OCI-LY7 (cell line): ENCODE measurements at regions not wholly inside any gene's neighbourhood (a gene's known extent, or its start where the extent isn't known, plus 50 kb on each side); places are given as distances from the start of the nearest gene placed in this dataset.

ENCODE experiments used
- BruUV-seq: library from RNA; stranded (reverse); fragments of 400-500 nt; replicated peaks from 2 replicates; lab custom pipeline; 2021; lab: Mats Ljungman, UMichigan
- CTCF ChIA-PET: fragments of 300-600 bp; sonication (Branson Sonifier 250); formaldehyde crosslinking; loops from one replicate; lab custom pipeline; 2022; ENCODE audit warnings: antibody characterized with exemption; ENCODE audit not compliant: unreplicated experiment; lab: Charles Lee
- POLR2A ChIA-PET: fragments of 300-600 bp; sonication (Branson Sonifier 250); formaldehyde crosslinking; loops from one replicate; lab custom pipeline; 2022; ENCODE audit warnings: antibody characterized with exemption; lab: Charles Lee
- DNase-seq: peaks from one replicate; pipeline ENCODE4 v3.0.0-alpha.2; 2015; ENCODE audit warnings: low spot score
- H2AFZ ChIP-seq: fragments of 200-600 bp; sonication (generic), shearing (Covaris generic); 2 replicates; pipeline ENCODE4 v1.6.1; 2014; ENCODE audit warnings: mild to moderate bottlenecking, antibody characterized with exemption, low read length, moderate library complexity
- H3K27ac ChIP-seq: fragments of 200-600 bp; sonication (generic); 2 replicates; pipeline ENCODE4 v1.5.1; 2014; ENCODE audit warnings: mixed run types, low read depth, mild to moderate bottlenecking, moderate library complexity, low read length, inconsistent platforms; ENCODE audit not compliant: poor library complexity, severe bottlenecking
- H3K36me3 ChIP-seq: fragments of 200-600 bp; sonication (generic); 2 replicates; pipeline ENCODE4 v1.6.1; 2014; ENCODE audit warnings: mild to moderate bottlenecking, antibody characterized with exemption, low read length, moderate library complexity, mixed read lengths; ENCODE audit not compliant: insufficient read depth
- H3K4me1 ChIP-seq: fragments of 200-600 bp; sonication (generic); 2 replicates; pipeline ENCODE4 v1.5.1; 2014; ENCODE audit warnings: mild to moderate bottlenecking, low read length; ENCODE audit not compliant: insufficient read depth, poor library complexity, severe bottlenecking
- H3K4me2 ChIP-seq: fragments of 200-600 bp; sonication (generic); 2 replicates; pipeline ENCODE4 v1.6.1; 2014; ENCODE audit warnings: mild to moderate bottlenecking, low read length
- H3K4me3 ChIP-seq: fragments of 200-600 bp; sonication (generic); 2 replicates; pipeline ENCODE4 v1.5.1; 2014; ENCODE audit warnings: mild to moderate bottlenecking, low read depth, low read length; ENCODE audit not compliant: poor library complexity, severe bottlenecking
- H3K79me2 ChIP-seq: fragments of 200-600 bp; sonication (generic); 2 replicates; pipeline ENCODE4 v1.6.1; 2016; ENCODE audit warnings: low read depth, mild to moderate bottlenecking, low read length, moderate library complexity, mixed read lengths; ENCODE audit not compliant: insufficient read depth
- H3K9me2 ChIP-seq: fragments of 200-600 bp; sonication (generic); 2 replicates; pipeline ENCODE4 v1.6.1; 2016; ENCODE audit warnings: mild to moderate bottlenecking, low read length, mixed read lengths; ENCODE audit not compliant: insufficient read depth
- H3K9me3 ChIP-seq: fragments of 200-600 bp; sonication (generic); 2 replicates; pipeline ENCODE4 v1.6.1; 2014; ENCODE audit warnings: mild to moderate bottlenecking, mixed run types, low read length, mixed read lengths
- H4K20me1 ChIP-seq: fragments of 200-600 bp; sonication (generic); 2 replicates; pipeline ENCODE4 v1.6.1; 2014; ENCODE audit warnings: mild to moderate bottlenecking, antibody characterized with exemption, low read length, moderate library complexity, mixed read lengths; ENCODE audit not compliant: insufficient read depth
- EZH2phosphoT487 ChIP-seq: fragments of 200-600 bp; sonication (generic); IDR thresholded peaks from 2 replicates; pipeline ENCODE4 v1.6.1; 2018; ENCODE audit warnings: low read depth, borderline replicate concordance, mild to moderate bottlenecking, mixed run types, antibody characterized with exemption, low read length, moderate library complexity, mixed read lengths
- intact Hi-C: fragments of 100-400 bp; cut with micrococcal nuclease; formaldehyde crosslinking; loops from one replicate; pipeline ENCODE4 v1.10.0; 2022; ENCODE audit not compliant: unreplicated experiment
- TF ChIP-seq, protein P1 (sequence below): fragments of 200-600 bp; sonication (generic); conservative IDR thresholded peaks from 2 replicates; pipeline ENCODE4 v1.5.1; 2014; ENCODE audit warnings: mild to moderate bottlenecking, antibody characterized with exemption, low read length, moderate library complexity, mixed read lengths

DNA sequence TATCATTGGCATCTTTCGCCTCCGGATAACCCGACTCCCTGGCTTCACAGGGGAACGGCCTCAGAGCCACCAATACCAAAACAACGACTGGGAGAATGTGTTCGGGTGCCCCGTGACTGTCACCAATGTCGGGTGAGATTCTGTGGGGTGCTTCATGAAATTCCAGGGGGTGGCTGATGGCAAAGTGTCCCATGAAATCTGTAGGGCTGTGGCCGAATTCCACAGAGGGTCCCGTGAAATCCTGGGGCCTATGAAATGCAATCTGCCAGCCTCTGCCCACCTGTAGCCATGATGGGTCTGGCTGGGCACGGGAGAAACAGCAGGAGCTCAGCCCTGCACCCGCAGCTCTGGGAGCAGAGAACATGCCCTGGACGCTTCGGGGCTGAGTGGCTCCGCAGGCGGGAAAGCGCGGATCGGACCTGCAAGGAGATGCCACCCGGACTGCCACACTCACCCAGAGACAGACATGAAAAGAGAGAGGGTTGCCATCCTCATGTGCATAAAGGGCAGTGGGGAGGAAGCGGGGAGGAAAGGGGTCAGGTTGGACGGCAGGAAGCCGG, 192.4 kb downstream of the OLFM1 start:
- DNase-seq = no peak

DNA sequence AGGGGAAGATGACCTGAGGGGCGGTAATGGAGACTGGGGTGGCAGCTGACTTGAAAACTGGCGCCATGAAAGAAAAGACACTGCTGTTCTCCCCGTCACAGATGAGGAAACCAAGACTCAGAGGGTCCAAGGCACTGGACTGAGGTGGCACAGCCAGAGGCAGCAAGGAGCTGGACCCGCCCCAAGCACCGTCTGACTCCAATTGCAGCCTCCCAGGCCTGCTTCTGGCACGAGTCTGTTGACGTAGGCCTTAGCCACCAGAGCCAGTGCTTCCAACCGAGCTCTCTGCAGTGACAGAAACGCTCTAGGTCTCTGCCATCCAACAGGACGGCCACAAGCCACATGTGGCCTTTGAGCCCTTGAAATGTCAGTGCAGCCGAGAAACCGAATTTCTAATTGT, 193.2 kb downstream of the OLFM1 start:
- ChIA-PET CTCF (no interaction called here), POLR2A (no interaction called here)
- Histone ChIP-seq H3K4me3 (no peak overlapping the region), H3K36me3 (no peaks in the 10 kb centered on the region), H4K20me1 (no peaks in the 10 kb centered on the region), H3K27ac (no peak overlapping the region), H3K79me2 (no peaks in the 10 kb centered on the region), H3K9me3 (no peaks in the 10 kb centered on the region), H3K9me2 (no peaks in the 10 kb centered on the region), H3K4me2 (no peak overlapping the region), H3K4me1 (no peaks in the 10 kb centered on the region), H2AFZ (no peak overlapping the region)
- intact Hi-C loops = no loop called here
- no TSS peak for BruUV-seq
- TF ChIP-seq EZH2phosphoT487 = no peak
- TF ChIP-seq, protein P1, sequence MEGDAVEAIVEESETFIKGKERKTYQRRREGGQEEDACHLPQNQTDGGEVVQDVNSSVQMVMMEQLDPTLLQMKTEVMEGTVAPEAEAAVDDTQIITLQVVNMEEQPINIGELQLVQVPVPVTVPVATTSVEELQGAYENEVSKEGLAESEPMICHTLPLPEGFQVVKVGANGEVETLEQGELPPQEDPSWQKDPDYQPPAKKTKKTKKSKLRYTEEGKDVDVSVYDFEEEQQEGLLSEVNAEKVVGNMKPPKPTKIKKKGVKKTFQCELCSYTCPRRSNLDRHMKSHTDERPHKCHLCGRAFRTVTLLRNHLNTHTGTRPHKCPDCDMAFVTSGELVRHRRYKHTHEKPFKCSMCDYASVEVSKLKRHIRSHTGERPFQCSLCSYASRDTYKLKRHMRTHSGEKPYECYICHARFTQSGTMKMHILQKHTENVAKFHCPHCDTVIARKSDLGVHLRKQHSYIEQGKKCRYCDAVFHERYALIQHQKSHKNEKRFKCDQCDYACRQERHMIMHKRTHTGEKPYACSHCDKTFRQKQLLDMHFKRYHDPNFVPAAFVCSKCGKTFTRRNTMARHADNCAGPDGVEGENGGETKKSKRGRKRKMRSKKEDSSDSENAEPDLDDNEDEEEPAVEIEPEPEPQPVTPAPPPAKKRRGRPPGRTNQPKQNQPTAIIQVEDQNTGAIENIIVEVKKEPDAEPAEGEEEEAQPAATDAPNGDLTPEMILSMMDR = no peak
- no peak for DNase-seq

More for the DNA sequence above, 192.4 kb downstream of the OLFM1 start:
- H3K4me2 ChIP-seq = no peak overlapping the region
- ChIA-PET CTCF (no interaction called here), POLR2A (interaction anchor here (0.7 kb wide), 1 partner anchor 639 kb away, joined by 3 read pairs; no protein-coding TSS in a partner anchor)
- no TSS peak for BruUV-seq
- H3K79me2 ChIP-seq = no peaks in the 10 kb centered on the region
- H3K36me3 ChIP-seq = no peaks in the 10 kb centered on the region
- TF ChIP-seq, protein P1 = no peak
- TF ChIP-seq EZH2phosphoT487 = no peak
- H3K9me3 ChIP-seq = no peaks in the 10 kb centered on the region
- H3K9me2 ChIP-seq = no peaks in the 10 kb centered on the region
- no peaks in the 10 kb centered on the region for H3K4me1 ChIP-seq
- H3K4me3 ChIP-seq = no peak overlapping the region
- H4K20me1 ChIP-seq = no peaks in the 10 kb centered on the region
- intact Hi-C loops = no loop called here
- no peak overlapping the region for H2AFZ ChIP-seq
- H3K27ac ChIP-seq = no peak overlapping the region

DNA sequence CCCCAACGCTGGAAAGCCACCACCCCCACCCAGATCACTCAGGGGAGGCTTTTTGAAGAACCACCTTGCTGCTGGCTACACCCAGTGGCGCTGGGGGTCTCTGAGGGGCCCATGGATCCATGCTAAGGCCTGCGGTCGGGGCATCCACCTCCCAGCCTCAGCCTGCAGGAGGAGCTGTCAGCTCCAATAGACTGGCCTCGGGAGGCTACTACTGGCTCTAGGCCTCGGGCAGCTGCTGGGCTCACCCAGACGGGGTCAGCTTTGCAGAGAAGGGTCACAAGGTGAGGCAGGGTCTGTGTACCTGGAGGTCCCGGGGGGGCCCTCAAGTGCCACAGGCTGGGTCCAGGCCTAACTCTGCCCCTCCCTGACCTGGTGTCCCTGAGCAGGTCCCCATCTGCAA, 193.7 kb downstream of the OLFM1 start:
- no TSS peak for BruUV-seq
- Histone ChIP-seq H3K4me3 (no peak overlapping the region), H3K79me2 (no peaks in the 10 kb centered on the region), H4K20me1 (no peaks in the 10 kb centered on the region), H3K9me3 (no peaks in the 10 kb centered on the region), H3K4me1 (no peaks in the 10 kb centered on the region), H3K27ac (no peak overlapping the region), H2AFZ (no peak overlapping the region), H3K9me2 (no peaks in the 10 kb centered on the region), H3K4me2 (no peak overlapping the region), H3K36me3 (no peaks in the 10 kb centered on the region)
- ChIA-PET CTCF (no interaction called here), POLR2A (no interaction called here)
- DNase-seq = no peak
- TF ChIP-seq, protein P1 = no peak
- no peak for TF ChIP-seq EZH2phosphoT487
- intact Hi-C loops = no loop called here
